HG03039 (cell line): ENCODE measurements at regions not wholly inside any gene's neighbourhood (a gene's known extent, or its start where the extent isn't known, plus 50 kb on each side); places are given as distances from the start of the nearest gene placed in this dataset.

Experiments
- ATAC-seq: cut with Tn5 transposase; IDR thresholded peaks from one replicate; pipeline ENCODE4 v1.9.1; 2021; ENCODE audit warnings: mild to moderate bottlenecking, moderate library complexity; ENCODE audit not compliant: unreplicated experiment

DNA sequence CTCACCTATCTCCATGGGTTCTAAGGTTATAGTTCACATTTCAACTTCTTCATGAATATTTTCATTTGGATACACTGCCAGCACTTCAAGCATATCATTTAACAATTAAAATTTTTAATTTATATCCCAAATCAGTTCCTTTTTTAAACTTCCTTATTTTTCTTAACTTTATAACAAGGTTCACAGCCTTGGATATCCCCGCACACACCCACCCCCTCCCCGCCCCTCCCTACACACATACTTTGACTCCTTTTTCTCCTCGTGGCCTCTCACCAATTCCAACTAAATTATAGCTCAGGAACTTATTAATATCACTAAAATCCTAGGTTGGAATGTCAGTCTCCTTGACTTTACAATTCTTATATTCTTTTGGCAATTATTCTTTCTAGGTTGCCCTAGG is 163.6 kb upstream of the SETBP1 start:
- no peak for ATAC-seq

DNA sequence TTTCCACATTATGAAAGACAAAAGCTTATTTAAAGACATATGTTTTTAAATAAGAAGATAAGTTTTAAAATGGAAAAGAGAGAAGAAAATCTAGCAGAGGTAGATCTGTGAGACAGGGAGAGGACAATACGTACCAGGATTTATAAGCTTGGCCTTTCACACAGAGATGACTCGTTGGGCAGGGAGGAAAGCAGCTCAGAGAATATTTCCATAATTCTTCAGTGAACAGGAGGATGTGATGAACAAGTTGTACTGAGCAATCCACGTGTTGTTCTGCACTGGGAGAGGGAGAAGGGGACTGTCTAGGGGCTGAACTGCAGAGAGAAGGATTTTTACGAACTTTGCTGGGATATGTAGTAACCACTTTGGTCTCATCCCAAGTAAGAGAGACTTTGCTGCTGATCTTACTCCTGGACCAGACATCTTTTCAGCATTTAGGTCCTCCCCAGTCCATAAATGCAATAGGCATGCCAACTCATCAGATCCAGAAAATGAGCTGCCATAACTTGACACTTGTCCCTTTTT is 162.5 kb upstream of the SETBP1 start:
- ATAC-seq: no peak

DNA sequence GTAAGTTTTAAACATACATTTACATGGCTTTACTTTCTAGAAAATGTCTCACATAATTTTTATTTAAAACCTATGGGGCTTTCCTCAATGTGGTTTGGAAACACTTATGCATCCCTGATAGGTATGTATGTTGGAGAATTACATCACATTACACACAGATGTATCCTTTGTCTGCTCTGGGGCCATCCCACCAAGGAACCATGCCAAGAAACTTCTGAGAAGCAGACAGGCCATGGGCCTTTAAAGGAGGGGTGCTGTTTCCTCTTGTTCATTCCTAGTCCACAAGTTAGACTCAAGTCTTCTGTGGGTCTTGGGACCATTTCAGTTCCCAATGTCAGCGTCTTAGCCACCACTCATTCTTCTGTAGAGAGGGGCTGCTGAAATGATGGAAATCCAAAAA is 162.0 kb upstream of the SETBP1 start:
- ATAC-seq: no peak

DNA sequence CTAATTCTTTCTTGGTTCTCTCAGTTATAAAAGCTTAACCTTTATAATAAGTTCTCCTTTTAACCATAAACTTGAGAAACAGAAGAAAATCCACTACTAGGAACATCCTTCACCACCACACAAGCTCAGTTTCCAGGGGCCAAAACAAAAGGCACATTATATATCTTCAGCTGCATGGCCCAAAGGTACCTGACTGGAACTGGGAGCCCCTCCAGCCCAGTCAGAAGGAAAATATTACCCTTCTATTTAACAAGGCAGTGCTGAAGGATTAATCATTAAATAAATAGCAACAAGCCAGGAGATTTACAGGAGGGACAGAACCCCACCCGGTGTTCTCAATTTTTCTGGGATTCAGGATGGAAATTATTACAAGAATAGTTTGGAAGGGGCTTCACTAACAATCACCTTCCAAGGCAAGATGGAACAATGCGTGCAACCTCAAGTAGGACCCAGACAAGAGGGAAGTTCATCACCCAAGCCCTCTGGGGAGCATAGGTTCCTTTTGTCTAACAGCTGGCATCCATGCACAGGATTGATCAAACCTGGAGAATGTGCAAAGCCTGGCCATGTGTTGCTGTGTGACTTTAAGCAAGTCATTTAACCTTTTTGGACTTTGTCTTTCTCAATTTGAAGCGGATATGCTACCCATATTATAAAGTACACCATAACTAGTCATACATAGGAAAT is 159.6 kb upstream of the SETBP1 start:
- ATAC-seq: no peak

DNA sequence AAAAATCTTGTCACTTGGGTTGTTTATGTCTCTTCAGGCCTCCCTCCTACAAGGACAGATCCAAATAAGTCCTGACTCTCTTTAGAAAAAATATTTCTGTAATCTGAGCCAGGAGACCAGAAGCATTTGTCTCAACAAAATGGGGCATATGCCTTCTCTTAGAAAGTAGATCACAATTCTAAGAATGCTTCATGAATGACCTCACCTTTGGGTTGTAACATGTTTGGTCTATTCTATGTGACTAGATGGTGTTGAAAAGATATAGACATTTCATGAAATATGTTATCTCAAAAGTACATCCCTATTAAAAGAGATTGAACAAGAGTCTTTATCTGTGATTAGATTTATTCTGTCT is 159.0 kb upstream of the SETBP1 start:
- ATAC-seq: no peak

DNA sequence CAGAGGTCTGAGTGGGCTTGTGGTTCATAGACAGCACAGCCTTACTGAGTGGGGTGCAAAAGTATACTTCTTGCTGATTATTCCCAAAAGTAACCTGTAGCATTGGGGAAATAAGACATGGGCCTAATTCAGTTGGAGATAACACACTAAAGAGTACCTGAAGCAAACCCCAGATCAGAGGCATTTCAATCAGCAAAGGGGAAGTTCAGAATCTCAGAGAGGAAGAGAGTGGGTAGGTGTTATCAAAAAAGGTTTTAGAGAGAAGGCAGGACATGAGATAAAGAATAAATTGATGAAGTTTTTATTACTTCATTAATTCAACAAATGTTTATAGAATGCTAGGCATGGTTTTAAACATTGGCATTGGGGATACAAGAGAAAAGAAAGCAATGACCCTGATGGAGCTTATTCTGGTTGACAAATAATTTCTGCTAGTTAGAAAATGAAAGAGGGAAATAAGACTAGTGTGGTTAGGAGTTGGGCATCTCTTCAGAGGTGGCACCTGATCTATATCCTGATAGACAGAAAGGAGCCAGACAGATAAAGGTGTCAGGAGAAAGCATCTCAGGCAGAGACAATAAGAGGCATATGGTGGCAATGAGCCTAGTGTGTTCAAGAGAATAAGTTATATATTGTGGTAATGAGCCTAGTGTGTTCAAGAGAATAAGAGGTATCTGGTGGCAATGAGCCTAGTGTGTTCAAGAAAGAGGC is 153.8 kb upstream of the SETBP1 start:
- ATAC-seq: no peak

DNA sequence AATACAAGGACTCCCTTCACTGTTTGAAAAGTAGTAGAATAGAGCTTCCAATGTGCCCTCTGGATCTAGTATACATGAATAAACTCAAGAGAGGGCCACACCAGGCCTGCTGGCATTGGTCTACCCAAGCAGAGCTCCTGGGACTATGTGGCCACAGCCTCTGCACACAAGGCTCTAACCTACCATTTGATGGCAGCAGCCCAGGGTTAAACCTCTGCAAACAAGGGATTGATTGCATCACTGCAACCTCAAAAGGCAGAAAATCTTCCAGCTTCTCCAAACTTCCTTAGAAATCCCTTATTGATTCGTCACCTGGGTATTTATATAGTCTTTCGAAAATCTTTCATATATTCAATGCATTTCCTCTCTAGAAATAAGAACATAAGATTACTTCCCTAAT is 147.6 kb upstream of the SETBP1 start:
- ATAC-seq: no peak

DNA sequence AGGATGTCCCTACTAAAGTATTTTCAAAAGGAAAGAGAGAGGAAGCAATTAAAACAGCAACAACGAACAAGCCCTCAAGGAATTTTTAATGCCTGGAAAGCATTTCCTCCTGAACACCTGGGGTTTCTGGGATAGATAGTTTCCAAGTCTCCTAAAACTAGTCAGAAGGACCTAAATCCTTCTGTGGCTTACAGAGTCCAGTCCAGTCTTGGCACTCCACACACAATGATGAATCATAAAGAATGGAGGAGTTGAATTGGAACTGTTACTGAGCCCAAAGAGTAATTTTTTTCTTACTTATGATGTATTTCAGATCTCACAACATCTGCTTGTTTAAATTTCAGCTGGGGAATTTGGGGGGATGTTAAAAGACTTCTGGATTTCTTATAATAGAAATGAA is 144.6 kb upstream of the SETBP1 start:
- no peak for ATAC-seq

DNA sequence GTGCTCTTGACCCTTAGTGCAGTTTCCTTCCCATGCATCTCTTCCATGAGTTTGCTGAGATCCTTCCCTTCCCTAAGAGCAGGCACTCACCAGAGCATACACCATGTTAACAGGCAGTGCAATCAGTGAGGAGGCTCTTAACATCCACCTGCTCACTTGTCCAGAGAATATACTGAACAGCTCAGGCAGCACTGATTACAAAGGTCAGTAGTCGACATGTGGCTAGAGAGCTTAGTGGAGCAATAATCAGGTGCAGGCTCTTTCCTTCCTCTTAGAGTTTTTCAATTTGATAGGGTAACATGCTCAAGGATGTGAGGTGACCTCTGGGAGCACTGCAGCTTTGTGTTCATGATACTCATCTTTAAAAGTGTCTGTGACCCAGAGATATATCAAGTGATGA is 144.1 kb upstream of the SETBP1 start:
- ATAC-seq: no peak

DNA sequence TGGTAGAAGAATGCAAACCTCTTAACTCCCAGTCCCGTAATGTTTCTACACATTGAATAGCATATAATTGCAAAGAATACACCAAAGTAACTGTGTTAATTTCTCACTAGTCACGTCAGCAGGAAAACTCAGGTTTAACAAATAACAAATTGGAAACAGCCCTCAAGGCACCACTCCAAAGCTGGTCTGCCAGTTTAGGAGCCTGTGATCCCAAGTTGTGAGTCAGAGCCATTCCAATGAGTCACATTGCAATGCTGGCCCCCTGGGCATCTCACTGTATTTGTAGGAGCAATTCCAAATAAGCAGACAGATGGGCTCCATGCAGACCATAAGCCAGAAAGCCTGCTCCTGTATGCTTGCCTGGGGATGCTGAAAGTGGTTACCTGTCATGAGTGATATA is 143.2 kb upstream of the SETBP1 start:
- ATAC-seq: no peak

DNA sequence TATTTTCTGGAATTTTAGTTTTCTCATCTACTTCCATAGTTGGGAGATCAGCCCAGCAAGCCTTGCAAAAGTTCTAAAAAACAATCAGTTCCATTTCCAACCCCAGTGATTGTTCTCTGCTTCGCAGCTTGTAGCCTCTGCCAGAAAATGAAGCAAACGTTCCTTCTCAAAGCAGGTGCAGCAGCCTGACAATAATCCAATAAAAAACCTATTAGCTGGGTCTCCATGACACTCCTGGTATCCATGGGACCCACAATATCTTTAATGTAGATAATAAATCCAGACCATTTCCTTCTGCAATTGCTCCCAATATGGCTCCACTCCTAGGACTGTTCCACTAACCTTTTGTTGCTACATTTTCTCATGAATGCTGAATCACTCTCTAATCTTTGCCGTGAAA is 140.8 kb upstream of the SETBP1 start:
- no peak for ATAC-seq

DNA sequence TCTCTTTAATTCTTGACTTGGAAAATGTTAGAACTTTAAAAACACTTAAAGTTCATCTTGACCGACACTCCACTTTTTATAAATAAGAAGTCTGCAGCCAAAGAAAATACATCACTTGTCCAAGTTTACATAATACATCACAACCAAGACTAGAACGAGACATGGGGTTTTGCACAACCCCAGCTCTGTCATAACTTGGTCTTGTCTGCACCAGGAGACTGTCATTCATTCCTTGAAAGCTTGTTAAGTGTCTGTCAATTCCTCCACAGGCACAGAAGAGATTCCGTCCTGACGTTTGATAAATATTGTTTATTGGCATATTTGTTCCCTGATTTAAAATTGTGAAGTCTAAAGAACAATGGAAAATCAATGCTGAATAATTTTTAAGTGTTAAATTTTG is 139.5 kb upstream of the SETBP1 start:
- ATAC-seq: no peak

DNA sequence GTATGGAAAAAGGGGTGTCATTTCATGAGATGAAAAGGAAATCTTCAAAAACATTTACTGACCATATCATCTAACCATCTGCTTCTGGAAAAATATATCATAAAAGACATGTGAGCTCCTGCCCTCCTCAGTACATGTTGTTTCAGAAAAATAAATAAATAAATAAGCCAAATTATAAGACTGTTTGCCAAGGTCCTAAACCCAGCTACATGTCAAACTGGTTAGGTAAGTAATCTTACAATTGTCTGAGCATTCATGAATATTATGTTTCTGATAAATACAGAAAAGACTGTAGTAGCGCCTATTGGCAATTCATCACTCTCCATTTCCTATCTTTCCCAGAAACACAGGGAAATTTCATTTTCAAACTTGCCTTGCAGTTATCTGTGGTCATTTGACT is 138.9 kb upstream of the SETBP1 start:
- no peak for ATAC-seq

DNA sequence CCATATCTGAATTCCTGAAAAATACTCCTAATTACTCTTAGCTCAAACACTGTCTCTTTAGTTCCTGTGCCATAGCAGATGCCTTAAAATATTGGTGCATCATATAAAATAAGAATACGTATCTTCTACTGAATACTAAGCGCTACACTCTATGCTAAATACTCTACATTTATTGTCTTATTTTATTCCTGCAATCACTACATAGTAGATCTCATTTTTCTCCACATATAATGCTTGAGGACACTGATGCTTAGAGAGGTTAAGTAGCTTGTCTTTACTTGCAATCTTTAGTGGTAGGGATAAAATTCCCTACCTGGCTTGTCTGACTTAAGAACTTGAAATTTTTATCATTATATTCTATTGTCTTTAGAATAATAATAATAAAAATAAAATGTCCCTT is 137.3 kb upstream of the SETBP1 start:
- ATAC-seq: no peak

DNA sequence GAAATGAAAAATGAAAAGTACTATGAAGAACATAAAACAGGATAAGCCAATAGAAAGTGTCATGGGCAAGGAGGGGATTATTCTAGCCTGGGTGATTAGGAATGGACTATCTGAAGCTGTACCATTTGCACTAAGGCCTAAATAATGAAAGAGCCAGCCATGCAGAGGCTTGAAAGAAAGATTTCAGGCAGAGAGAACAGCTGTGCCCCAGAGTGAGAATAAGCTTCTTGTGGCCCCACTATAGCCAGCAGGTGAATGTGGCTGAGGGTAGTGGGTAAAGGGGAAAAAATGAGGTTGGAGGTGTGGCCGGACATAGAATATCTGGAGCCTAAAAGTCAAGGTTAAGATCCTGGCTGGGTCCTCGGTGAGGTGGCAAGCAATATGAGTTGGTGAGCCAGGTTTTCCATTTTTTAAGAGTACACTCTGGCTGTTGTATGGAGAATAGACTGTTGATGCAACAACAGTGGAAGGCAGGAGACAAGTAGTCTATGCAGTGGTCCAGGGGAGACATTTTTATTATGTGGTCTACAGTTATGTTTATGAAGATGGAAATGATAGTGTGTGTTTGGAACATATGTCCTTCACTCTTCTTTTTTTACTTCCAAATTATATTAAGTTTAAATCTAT is 135.2 kb upstream of the SETBP1 start:
- ATAC-seq: no peak

DNA sequence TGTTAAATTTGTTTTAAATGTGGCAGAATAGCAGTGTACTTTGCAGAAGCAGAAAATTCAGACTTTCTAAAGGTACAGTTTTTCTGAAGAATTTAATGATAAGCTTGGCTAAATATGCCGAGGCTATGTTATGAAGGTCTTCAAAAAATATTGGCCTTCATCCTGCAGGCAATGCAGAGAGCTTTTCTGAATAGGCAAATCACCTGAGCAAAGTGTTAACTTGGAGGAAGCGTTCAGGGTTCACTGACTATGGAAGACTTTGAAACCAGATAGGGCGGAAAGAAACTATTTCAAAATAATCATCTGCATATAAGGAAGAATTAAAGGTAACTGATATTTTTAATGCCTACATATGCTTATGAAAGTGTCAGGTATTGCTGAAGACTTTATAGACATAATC is 133.7 kb upstream of the SETBP1 start:
- ATAC-seq: no peak

DNA sequence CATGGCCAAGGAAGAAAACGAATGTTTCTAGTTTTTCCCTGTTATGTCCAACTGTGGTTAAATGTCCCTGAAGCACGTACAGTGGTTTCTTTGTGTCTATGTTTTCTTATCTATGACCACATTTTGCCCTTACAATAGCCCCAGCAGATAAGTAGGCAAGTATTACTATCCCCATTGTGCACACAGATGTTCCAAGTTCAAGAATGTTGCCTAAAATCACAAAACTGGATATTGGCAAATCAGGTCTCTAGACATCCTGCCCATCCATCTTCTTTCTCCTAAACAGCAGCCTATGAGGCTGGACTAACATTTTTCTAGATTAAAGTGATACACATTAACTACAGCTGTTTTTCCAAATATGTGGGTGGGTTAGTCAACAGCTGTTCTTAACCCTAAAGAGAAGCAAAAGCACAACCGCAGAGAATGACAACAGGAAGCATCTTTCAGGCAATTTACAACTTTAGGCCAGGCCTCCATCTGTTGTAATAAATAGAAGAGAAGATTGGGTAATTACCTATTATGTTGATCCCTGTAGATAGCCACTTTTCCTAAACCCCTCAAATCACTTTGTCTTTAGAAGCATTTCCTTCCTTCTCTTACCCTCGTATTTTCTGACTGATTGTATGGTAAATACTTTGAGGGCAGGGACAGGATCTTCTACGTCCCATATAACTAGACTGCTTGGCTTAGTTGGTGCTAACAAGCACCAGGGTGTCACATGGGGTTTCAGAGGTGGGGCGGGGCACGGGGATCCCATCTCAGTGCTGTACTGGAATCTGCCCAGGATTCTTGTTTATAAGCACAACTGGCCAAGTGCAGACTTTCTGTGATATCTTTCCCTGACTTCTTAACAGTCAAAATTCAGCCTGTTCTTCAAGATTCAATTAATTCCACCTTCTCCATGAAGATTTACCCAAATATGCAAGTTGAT is 132.1 kb upstream of the SETBP1 start:
- no peak for ATAC-seq

DNA sequence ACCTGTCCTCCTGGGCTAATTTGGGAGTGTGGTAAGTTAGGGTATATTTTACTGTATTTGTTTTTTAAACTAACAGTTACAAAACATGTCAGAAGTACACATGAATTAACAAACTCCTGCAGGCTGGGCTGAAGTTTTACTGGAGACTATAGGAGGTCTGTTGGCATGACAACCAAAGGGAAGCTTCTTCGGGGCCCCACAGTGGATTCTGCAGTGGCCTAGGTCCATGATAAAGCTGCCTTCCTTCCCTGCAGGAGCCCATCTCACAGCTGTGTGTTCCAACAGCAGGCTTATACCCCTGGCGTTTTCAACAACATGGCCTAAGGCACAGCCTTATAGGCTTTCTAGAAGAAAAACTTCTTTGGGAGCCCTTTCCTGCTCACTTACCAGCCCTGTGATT is 128.0 kb upstream of the SETBP1 start:
- ATAC-seq: no peak

DNA sequence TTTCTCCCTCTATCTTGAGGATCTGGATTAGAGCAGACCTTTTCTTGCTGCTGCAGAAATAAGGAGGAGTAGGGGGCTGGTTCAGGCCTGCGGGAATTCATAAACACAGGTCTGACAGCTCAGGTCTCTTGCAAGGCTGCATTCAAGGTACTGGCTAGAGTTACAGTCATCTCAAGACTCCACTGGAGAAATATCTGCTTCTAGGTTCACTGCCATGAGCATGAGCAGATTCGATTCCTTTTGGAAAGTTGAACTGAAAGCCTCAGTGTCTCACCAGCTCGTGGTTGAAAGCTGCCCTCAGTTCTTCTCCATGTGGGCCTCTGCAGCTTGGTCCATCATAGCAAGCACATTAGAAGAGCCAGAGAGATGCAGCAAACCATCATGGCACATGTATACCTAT is 124.4 kb upstream of the SETBP1 start:
- no peak for ATAC-seq

DNA sequence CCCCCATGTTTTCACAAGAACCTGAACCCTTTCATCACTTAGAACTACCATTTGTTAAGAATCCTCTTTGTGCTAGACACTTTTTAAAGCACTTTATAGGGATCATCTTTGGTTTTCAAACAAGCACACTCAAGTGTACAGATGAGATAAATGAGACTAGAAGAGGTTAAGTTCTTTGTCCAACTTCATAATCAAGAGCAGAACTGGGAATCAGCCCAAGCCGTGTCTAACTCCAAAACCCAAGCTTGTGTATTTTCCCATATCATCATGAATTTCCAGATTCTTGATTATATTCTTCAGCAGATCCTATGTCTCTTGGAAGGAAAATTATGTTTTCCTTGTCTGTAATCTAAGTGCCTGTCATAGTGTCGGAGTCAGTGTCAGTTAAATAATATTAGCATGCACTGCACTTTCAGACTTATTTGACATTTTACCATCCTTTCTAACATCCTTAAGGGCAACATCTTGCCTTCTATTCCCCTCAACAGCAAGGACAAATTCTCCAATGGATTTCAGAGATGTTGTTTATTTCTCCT is 123.0 kb upstream of the SETBP1 start:
- ATAC-seq: no peak

DNA sequence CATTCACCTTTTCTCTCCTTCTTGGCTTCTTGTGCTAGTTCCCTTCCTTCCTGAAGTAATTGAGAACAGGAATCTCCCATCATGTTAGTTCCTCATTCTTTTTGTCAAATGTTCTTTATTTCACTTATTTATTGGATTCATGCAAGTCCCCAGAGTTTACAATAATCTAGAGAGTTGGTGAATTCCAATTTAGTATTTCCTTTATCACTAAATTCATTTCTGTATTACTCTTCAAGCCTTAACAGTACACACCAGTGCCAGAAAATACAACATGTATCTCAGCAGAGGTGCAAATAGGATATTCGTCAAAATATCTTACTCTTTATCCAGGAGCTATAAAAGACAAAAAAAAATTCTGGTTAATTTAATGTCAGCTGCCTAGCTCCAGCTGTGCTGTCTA is 121.9 kb upstream of the SETBP1 start:
- no peak for ATAC-seq
